ENCODE measurements at regions not wholly inside any gene's neighbourhood (a gene's known extent, or its start where the extent isn't known, plus 50 kb on each side); places are given as distances from the start of the nearest gene placed in this dataset.

GRCh38 chr2:83615511-83615910 is 843.6 kb downstream of the SUCLG1 start:
- TF ChIP-seq CTCF (IDR thresholded peaks at IDR 0.05), result no peak
- TF ChIP-seq EP300 (IDR thresholded peaks at IDR 0.05), result no peak
- no peak for TF ChIP-seq POLR2A (IDR thresholded peaks at IDR 0.05)

Measured in ovary (tissue), 3 donors.